Hematopoietic multipotent progenitor cell treated with erythropoietin and hydrocortisone succinate and interleukin-3 and kit ligand, for 6 days (in vitro differentiated cells): ENCODE measurements at regions not wholly inside any gene's neighbourhood (a gene's known extent, or its start where the extent isn't known, plus 50 kb on each side); places are given as distances from the start of the nearest gene placed in this dataset.
"Not testable (repeated sequence)": the region's sequence is repeated elsewhere in the genome, so short reads cannot be mapped to it uniquely, and the experiment has no call there.

Source experiments
- DNase-seq: peaks from one replicate; pipeline ENCODE4 v3.0.0-alpha.2; 2015

GRCh38 chr16:72654535-72654934, 393.4 kb downstream of the ZFHX3 start:
- DNase-seq = no peak

DNA sequence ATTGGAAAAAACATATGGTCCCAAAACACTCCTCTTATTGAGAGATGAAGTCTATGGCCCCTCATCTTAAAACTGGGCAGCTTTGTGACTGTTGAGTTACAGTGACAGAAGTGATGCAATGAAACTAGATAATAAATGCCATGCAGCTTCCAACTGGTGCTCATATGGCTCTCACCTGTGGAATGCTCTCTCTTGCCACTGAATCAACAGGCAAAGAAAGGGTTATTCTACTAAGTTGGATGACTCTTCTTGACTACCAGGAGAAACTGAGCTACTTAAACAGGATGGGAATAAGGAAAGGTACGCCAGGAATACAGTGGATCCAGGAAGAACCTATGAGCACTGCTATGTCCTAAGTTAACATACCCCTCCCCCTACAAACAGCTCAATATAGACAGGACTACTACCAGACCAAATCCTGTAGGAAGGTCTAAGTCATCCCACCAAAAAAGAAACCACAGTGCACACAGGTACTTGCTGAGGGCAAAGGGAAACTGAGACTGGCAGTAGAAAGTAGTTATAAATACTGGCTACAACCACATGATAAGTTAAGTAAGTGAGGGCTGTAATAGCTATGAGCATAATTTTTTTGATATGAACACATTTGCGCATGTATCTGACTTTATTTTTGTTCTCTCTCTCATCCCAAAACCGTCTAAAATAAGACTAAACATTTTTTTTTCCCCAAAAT, 398.5 kb downstream of the ZFHX3 start:
- no peak for DNase-seq

DNA sequence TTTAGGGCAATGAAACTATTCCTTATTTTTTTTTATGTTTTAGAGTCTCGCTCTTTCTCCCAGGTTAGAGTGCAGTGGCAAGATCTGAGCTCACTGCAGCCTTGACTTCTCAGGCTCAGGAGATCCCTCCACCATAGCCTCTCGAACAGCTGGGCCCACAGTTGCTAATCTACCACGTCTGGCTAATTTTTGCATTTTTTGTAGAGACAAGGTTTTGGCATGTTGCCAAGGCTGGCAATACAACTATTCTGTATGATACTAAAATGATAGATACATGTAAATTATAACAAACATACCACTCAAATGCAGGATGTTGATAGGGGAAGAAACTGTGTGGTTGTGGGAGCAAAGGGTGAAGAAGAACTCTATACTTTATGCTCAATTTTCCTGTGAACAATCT, 401.3 kb downstream of the ZFHX3 start:
- DNase-seq = peak; percentile 85

DNA sequence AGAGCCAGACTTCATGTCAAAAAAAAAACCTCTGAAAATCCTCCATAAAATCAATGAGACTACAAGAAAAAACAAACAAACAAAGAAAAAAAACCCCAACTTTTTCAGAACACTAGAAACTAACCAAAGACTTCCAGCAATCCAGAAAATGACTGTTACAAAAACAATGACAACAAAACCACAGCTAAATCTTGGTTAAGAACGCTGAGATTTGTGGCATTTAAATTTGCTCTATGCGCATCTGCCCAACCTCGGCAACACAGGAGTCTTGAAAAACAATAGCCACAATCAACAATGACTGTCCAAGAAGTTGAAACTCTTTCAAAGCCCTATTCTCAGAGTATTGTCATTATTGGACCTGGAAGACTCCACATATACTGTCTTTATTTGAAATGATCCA, 402.4 kb downstream of the ZFHX3 start:
- no peak for DNase-seq

DNA sequence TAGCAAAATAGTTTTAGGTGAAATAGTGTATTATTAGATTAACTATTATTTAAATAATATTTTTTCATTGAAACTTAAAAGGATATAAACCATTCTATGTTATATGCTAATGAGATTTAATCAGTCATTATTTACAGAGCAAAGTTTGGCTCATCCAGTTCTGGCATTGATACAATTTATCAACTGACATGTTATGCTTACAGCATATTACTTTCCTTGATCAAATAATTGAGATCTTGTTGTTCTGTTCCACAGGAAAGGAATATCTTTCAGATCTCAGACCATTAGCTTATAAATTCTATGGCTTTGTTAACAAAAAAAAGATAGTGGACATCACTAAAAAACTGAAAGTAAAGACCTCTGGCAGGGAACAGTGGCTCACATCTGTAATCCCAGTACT, 403.0 kb downstream of the ZFHX3 start:
- DNase-seq = no peak

DNA sequence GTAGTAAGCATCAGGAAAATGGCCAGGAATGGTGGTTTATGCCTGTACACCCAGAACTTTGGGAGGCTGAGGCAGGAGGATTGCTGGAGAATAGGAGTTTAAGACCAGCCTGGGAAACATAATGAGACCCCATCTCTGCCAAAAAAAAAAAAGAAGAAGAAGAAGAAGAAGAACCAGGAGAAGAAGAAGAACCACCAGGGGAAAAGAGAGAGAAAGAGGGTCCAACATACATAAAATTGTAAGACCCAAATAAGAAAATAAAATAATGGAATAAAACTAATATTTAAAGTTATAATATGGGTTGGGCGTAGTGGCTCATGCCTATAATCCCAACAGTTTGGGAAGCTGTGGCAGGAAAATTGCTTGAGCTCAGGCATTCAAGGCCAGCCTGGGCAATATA, 408.4 kb downstream of the ZFHX3 start:
- DNase-seq = no peak

- DNase-seq = peak; percentile 17
Measured at GRCh38 chr16:72637306-72637705, 410.6 kb downstream of the ZFHX3 start.

DNA sequence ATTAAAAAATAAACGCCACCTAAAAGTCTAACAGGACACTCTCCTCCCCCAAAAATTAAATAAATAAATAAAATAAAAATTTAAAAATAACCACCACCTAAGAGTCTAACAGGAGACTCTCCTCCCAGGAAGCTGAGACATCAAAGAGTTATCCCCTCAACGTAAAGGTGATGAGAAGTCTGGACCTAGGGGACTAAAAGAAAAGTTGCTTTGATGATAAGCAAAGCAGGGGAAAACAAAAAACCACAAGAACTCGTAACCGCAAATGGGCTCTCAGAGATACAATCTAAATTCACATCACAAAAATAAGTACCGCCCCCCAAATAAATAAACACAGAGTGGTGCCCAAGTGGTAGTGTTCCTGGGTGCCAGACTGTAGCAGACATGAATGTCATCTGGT, 412.2 kb downstream of the ZFHX3 start:
- DNase-seq = no peak

- no peak for DNase-seq
Measured at GRCh38 chr16:72635104-72635503, 412.8 kb downstream of the ZFHX3 start.

- not testable (repeated sequence) for DNase-seq
Measured at GRCh38 chr16:72627182-72627896, 420.6 kb downstream of the ZFHX3 start.

DNA sequence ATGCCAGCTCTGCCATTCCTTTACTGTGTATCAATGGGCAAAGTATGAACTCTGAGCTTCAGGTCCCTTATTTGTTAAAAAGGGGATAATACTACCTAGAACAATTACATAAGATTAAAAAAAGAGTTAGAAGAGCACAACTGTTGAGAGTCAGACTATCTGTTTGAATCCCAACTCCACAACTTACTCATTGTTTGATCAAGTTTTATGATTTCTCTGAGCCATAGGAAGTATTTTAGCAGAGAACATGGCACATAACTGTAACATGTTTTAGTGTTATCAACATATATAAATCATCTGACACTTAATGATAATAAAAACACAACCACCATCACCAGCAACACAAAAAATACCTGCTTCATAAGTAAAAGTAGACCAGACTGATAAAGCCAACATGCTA, 421.3 kb downstream of the ZFHX3 start:
- DNase-seq = no peak

DNA sequence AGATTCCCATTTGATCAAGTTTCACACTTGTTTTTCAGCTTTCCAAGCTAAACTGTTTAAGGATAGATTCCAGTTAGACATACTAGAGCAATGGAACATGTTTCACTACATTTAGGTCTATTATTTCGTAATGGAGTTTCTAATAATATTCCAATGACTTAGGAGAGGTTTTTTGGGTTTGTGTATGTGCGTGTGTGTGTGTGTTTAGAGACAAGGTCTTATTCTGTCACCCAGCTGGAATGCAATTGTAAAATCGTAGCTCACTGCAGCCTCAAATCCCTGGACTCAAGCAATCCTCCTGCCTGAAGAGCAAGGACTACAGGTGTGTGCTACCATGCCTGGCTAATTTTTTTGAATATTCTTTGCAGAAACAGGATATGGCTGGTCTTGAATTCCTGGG, 426.3 kb downstream of the ZFHX3 start:
- no peak for DNase-seq

DNA sequence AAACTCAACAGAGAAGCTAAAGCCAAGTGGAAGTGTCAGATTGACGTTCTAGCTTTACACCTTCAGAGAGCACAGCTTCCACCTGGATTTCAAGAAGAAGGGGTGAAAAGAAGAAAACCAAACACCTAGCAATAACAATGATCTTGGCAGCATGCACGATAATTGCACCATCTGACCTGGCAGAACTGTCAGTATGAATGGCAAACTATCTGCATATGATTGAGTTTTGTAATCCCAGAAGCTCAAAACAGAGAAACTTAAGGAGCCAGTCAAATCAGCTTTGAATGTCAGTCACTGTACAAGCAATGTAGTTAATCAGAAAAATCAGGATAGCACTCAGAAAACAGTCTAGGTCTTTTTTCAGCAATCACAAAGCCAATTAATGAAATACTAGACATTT, 427.1 kb downstream of the ZFHX3 start:
- no peak for DNase-seq

GRCh38 chr16:72620348-72620747, 427.6 kb downstream of the ZFHX3 start:
- DNase-seq = no peak

DNA sequence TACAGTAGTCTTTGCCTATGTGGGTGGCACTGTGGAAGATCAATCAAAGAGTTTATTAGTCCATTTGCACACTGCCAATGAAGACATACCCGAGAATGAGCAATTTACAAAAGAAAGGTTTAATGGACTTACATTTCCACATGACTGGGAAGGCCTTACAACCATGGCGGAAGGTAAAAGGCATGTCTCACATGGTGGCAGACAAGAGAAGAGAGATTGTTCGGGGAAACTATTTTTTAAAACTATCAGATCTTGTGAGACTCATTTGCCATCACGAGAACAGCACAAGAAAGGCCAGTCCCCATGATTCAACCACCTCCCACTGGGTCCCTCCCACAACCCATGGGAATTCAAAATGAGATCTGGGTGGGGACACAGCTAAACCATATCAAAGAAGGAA, 432.1 kb downstream of the ZFHX3 start:
- no peak for DNase-seq

- no peak for DNase-seq
Measured at GRCh38 chr16:72612718-72613117, 435.2 kb downstream of the ZFHX3 start.

GRCh38 chr16:72612256-72612655, 435.7 kb downstream of the ZFHX3 start:
- no peak for DNase-seq

DNA sequence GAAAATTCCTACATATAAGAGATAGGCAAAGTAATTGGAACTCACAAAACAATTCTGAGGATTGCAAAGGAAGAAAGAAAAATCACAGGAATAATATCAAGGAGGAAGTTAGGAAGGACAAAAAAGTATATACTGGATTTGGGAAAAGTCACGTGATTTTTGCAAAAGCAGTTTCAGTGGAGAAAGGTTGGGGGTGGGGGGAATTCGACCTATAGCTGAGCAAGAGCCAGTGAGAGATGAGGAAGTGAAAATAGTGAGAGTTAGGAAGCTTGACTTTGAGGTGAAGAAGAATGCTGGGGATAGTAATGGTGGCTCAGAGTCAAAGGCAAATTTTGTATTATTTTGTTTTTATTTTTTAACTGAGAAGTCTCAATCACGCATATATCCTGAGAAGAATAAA, 438.0 kb upstream of the PMFBP1 start:
- DNase-seq = no peak

GRCh38 chr16:72609066-72609465, 437.1 kb upstream of the PMFBP1 start:
- no peak for DNase-seq

GRCh38 chr16:72604375-72604774, 432.4 kb upstream of the PMFBP1 start:
- DNase-seq = no peak

- no peak for DNase-seq
Measured at GRCh38 chr16:72602499-72602898, 430.5 kb upstream of the PMFBP1 start.

GRCh38 chr16:72598696-72599095, 426.7 kb upstream of the PMFBP1 start:
- no peak for DNase-seq

GRCh38 chr16:72597938-72598337, 426.0 kb upstream of the PMFBP1 start:
- DNase-seq = no peak

DNA sequence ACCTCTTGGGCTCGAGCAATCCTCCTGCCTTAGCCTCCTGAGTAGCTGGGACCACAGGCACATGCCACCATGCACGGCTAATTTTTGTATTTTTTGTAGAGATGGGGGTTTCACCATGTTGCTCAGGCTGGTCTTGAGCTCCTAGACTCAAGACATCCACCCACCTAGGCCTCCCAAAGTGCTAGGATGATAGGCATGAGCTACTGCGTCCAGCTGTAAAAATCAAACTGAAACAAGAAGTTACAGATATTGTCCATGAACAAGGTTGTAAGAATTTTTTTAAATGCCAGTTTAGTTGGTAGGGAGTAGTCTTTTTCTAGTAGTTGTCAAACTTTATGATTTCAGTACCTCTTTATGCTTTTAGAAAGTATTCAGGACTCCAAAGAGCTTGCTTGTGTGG, 424.4 kb upstream of the PMFBP1 start:
- no peak for DNase-seq
